Activated CD8-positive, alpha-beta memory T cell treated with anti-CD3 and anti-CD28 coated beads, Interleukin-2, amount 50 U/mL, for 1 hour (primary cell): ENCODE measurements at regions not wholly inside any gene's neighbourhood (a gene's known extent, or its start where the extent isn't known, plus 50 kb on each side); places are given as distances from the start of the nearest gene placed in this dataset.

Source experiments
- DNase-seq: peaks from one replicate; pipeline ENCODE4 v3.0.0-alpha.2; 2020; ENCODE audit errors: extremely low read depth

DNA sequence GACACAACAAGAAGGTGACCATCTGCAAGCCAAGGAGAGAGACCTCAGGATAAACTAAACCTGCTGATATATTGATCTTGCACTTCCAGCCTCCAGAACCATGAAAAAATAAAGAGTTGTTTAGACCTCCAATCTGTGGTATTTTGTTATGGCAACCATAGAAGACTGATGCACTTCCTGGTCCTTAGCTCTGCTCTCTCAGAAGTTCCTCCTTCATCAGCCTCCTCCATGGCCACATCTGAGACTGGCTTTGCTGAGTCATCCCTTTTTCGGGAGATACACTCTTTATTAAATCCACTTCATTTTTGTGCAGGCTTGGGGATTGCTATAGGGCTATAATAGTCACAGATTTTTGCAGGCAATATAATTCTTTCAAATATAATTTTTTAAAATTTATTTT is 89.6 kb upstream of the ATF7IP start:
- no peak for DNase-seq

DNA sequence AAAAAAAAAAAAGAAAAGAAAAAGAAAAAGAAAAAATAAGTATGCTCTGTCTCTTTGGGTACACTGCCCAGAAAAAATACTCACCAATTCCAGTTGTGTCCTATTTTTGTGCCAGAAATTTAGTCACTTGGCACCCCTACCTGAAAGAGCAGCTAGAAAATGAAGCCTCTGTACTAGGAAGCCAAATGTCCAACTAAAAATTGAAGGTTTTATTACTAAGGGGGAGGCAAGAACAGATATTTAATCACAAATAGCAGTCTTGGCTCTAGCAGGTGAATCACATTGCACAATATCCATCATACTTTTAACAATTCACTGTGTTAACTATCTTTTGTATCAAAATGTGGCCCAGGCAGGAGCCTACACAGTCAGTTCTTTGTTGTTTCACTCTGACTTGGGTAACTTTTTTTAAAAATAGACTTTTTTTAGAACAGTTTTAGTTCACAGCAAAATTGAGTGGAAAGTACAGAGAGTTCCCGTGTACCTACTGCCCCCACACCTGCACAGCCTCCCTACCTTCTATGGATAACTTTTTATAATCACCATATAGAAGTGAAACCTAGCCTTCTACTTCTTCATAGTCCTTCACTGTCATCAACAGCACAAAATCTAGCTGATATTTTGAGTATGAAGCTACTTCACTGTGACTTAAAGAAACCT is 87.1 kb upstream of the ATF7IP start:
- no peak for DNase-seq

DNA sequence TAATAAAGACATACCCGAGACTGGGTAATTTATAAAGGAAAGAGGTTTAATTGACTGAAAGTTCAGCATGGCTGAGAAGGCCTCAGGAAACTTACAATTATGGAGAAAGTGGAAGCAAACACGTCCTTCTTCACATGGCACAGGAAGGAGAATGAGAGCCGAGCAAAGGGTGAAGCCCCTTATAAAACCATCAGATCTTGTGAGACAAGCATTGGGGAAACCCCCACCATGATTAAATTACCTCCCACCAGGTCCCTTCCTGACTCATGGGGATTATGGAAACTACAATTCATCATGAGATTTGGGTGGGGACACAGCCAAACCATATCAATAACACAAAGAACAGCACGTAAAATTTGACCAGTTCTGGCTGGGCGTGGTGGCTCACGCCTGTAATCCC is 85.6 kb upstream of the ATF7IP start:
- DNase-seq: no peak

- no peak for DNase-seq
These were observed 84.6 kb upstream of the ATF7IP start for GRCh38 chr12:14280921-14281320.

- no peak for DNase-seq
These were observed 83.9 kb upstream of the ATF7IP start for GRCh38 chr12:14281539-14281938.

DNA sequence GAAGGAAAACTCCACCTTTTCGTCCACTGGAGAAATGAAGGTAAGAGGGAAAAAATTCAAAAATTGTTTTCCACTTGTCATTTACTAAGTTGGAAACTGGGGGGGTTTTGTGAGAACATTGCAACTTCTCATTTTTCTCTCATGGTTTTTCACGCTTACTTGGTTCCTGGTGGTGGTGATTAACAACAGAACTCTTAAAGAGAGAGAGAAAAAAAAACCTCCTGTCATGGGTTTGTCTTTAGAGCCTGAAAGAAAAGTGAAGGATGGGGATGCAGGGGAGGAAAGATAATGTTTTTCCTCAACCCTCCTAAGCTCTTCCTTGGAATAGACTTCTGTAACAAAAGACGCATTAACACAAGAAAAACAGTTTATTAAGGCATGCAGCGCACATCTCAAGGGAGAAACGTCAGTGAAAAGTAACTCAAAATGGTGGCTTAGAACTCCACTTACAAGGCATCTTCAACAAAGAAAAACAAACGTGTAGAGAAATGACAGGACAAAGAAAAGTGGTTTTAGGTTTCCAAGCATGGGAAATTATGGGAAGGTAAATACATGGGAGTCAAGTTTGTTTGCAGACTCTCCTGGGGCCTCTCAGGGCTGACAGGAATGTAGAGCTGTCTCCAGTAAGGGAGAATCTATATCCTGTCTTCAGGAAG is 81.9 kb upstream of the ATF7IP start:
- no peak for DNase-seq

DNA sequence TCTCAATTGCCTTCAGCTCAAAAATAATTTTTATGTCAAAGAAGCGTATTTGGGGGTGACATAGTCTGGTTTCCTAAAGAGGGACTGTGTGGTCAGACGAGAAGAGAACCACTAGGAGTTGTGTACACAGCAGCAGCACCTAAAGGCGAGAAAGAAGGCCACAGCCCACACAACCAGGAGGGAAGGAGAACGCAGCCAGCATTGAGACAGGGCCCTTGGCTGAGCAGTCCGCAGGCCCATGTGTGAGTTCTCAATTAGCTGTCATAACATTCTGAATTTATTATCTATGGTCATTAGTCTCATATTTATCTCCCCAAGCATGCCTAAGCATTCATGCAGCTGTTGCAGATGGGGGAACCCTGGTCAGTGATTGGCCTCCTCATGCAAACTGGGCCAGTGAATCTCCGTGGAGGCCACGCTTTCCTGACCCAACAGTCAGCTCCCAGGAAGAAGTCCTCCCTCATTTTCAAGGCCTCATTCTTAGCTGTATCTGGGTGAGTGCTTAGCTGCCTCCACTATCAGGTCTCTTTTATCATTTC is 81.2 kb upstream of the ATF7IP start:
- no peak for DNase-seq

GRCh38 chr12:14289601-14290000 is 75.9 kb upstream of the ATF7IP start:
- DNase-seq: no peak

DNA sequence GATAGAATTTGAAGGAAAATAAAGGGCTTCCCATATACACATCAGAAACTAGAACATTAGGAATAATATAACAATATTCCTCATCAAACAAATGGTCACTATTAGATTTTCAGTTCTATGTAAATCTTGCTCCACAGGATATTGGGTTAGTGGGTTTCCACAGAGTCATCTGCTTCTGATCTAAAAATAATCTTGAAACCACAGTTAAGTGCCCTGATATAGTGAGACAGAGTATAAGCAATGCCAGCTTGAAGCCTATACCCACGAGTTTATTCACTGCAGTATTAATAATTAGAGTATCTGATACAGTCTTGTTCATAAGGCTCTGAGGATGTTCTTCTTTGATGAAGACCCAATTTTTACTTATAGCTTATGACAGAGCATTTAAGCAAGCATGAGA is 74.5 kb upstream of the ATF7IP start:
- DNase-seq: no peak

- DNase-seq: no peak
These were observed 61.8 kb upstream of the ATF7IP start for GRCh38 chr12:14303661-14304155.

DNA sequence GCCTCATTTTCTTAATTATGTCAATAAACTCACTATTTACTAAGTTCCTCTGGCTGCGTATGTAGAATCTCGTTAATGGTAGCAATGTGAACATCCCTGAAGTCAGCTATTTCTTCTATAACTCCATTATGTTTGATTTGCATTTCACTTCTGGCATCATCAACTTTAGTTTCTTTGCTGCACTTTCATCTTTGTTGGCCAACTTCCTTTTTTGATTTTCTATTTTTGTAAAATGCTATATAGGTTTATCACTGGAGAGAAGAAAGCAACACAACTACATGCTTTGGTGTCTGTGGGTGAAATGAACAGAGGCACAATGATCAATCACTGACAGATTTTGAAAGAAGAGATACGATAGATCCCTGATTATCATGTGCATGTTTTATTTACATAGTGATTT is 58.5 kb upstream of the ATF7IP start:
- no peak for DNase-seq

DNA sequence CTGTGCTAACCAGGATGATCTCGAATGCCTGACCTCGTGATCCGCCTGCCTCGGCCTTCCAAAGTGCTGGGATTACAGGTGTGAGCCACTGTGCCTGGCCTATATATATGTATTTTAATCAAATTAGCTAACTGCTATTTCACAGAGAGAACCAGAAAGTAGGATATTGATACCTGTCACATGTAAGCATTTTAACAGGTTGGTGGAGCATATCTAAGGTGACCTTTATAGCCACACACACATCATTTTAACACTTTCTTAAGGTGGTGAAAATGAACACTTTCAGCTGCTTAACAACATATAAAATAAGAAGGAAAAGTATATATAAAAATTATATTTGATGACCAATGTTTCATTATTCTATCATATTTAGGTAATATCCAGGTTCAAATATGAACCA is 57.0 kb upstream of the ATF7IP start:
- no peak for DNase-seq

GRCh38 chr12:14310866-14311265 is 54.6 kb upstream of the ATF7IP start:
- DNase-seq: no peak

DNA sequence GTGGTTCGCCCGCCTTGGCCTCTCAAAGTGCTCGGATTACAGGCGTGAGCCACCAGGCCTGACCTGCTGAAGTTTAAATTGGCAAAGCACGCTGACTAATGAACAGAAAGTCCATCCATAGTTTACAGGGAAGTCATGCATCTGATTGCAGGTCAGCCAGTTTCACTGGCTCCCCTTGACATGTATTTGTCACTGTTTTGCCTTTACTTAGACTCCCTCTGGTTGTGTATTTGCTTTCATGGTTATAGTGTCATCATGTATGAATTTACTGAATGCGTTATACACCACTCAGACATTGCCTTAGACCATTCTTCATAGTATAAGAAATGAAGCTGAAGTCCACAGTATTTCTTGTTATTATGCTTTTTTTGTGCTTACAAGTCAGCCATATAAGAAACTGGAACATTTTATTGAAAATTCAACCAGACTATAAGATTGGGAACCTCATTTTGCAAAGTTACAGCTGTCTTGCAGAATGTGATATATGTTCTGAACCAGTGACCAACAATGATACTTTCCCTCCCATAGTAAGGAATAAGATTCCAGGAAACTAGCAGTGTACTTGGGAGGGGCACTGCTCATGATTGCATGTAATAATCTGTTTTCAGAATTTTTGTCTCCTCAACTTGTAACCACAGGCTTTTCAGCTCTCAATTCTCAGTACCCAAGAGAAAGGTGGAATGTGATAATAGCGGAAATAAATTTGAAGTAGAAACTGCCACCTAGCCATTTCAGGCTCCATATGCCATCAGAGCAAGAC is 51.9 kb upstream of the ATF7IP start:
- DNase-seq: no peak

DNA sequence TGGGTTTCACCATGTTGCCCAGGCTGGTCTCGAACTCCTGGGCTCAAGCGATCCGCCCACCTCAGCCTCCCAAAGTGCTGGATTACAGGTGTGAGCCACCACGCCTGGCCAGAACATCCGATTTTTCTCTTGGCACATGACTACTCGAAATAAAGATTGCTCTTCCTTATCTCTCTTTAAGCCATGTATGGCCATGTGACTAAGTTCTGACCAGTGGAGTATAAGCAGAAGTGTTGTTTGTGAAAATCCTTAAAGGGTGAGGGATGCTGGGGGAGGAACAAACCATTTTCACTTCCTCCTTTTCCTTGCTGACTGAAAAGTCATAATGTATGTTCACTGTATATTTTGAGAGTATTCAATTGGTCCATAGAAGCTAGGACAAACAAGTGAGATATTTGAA is 50.7 kb upstream of the ATF7IP start:
- DNase-seq: no peak

GRCh38 chr12:14315501-14315900 is 50.0 kb upstream of the ATF7IP start:
- DNase-seq: no peak
